ENCODE measurements at regions not wholly inside any gene's neighbourhood (a gene's known extent, or its start where the extent isn't known, plus 50 kb on each side); places are given as distances from the start of the nearest gene placed in this dataset.

- TF ChIP-seq CTCF (IDR thresholded peaks at IDR 0.05) (no peak), POLR2A (IDR thresholded peaks at IDR 0.05) (no peak), POLR2AphosphoS5 (IDR thresholded peaks at IDR 0.05; ENCODE audit: insufficient read depth in 1 of 2, low read depth in 1 of 2) (no peak)
Measured at GRCh38 chr7:113763226-113763625, 155.6 kb downstream of the PPP1R3A start.
